GM12873 (cell line): ENCODE measurements at regions not wholly inside any gene's neighbourhood (a gene's known extent, or its start where the extent isn't known, plus 50 kb on each side); places are given as distances from the start of the nearest gene placed in this dataset.

Source experiments
- CTCF ChIP-seq: IDR thresholded peaks from 2 replicates; pipeline ENCODE4 v1.5.1; 2012; ENCODE audit warnings: low read depth, mild to moderate bottlenecking, moderate library complexity, low read length, control low read depth; ENCODE audit not compliant: insufficient read depth; ENCODE audit errors: missing control alignments

GRCh38 chr1:228851193-228851592 lies 115.9 kb downstream of the RHOU start:
- TF ChIP-seq CTCF: no peak

GRCh38 chr1:228851618-228852017 lies 116.3 kb downstream of the RHOU start:
- no peak for TF ChIP-seq CTCF

GRCh38 chr1:228852024-228852423 lies 116.7 kb downstream of the RHOU start:
- no peak for TF ChIP-seq CTCF

- no peak for TF ChIP-seq CTCF
These were observed 117.3 kb downstream of the RHOU start for GRCh38 chr1:228852511-228853088.

- TF ChIP-seq CTCF: no peak
These were observed 117.9 kb downstream of the RHOU start for GRCh38 chr1:228853191-228853590.

- TF ChIP-seq CTCF: no peak
These were observed 118.4 kb downstream of the RHOU start for GRCh38 chr1:228853637-228854036.

GRCh38 chr1:228854907-228855306 lies 119.6 kb downstream of the RHOU start:
- no peak for TF ChIP-seq CTCF
